ENCODE measurements at regions not wholly inside any gene's neighbourhood (a gene's known extent, or its start where the extent isn't known, plus 50 kb on each side); places are given as distances from the start of the nearest gene placed in this dataset.

DNA sequence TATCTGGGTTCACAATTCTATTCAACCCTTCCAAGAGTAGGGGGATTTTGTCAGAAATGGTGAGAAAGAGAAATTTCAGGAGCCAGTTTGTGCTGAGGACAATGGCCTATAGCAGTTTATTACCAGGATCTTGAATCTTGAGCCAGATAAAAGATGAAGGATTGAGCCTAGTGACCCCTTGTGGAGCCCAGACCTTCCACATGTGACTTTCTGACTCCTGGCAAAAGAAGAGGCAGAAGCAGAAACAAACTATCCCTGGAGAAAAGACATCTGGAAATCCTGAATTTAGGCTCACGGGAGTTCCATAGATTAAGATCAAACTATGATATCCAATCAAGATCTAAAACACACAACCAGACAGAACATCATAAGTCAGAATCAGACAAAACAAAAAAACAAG lies 60.9 kb upstream of the CHRM2 start:
- DNase-seq: no peak

DNA sequence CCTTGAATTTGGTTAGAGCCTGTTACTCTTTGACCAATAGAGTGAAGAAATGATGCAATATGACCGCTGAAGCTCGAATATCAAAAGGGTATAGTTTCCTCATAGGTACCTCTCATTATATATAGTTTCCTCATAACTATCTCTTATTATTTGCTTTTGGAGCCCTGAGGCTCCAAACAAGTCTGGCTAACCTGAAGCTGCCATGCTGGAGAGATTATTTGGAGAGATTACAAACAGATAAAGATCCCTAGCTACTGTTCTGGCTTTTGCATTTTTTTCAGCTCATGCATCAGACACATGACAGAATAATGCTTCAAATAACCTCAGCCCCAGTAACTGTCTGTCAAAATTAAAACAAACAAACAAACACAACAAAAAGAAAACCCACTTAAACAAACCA lies 65.4 kb upstream of the CHRM2 start:
- no peak for DNase-seq

DNA sequence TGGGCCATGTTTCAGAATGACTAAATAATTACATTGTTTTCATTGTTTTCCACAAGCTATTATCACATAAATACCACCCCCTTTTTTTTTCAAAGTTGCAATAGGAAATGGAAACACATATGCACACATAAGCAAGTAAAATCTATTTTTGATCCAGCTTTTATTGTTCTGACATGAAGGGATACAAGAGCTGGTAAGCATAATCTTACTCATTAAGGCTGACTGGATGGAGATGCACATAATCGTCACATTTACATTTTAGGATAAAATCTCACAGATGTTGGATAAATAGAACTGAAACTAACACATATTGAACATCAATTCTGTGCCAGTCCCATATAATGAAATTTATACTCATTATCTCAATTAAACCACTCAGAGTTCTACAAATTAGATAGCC lies 84.5 kb upstream of the CHRM2 start:
- DNase-seq: no peak

DNA sequence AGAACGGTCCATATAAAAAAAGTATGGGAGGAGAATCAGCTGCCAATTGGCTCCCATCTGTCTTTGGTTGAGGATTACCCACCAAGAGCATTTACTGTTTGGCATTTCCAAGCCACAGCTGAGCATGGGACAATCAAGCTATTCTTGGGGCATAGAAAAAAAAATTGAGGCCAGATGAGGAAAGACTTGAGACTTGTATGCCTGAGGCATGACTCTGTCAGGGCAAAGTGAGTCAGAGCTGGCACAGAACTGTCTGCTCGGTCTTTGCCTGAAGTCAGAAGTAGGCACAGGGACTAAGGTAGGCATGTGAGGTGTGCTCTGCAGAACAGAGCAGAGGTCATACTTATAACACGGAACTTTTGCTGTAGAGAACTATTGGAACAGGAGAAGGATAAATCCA lies 126.5 kb upstream of the CHRM2 start:
- no peak for DNase-seq

DNA sequence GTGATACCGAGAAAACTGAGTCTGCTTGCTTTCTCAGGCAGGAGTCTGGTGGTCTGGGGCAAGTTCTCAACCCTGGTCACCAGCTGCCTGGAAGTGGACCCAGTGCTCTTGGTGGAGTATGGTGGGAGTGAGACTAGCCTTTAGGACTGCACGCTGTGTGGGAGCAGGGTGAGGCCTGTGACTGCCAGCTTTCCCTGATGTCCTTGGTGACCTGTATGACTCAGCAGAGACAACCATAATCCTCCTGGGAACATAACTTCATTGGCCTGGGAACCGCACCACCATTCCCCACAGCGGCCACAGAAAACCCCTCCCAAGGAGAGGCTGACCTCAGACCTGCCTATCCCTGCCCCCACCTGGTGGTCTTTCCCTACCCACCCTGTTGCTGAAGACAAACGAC lies 139.5 kb upstream of the CHRM2 start:
- DNase-seq: no peak

DNA sequence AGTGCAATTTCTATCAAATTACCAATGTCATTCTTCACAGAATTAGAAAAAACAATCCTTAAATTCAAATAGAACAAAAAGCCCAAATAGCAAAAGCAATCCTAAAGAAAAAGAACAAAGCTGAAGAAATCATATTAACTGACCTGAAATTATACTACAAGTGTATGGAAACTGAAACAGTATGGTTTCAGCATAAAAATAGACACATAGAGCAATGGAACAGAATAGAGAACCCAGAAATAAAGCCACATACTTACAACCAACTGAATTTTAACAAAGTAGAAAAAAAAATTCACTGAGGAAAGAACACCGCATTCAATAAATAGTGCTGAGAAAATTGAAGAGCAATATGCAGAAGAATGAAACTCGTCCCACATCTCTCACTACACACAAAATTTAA lies 142.0 kb upstream of the CHRM2 start:
- no peak for DNase-seq

DNA sequence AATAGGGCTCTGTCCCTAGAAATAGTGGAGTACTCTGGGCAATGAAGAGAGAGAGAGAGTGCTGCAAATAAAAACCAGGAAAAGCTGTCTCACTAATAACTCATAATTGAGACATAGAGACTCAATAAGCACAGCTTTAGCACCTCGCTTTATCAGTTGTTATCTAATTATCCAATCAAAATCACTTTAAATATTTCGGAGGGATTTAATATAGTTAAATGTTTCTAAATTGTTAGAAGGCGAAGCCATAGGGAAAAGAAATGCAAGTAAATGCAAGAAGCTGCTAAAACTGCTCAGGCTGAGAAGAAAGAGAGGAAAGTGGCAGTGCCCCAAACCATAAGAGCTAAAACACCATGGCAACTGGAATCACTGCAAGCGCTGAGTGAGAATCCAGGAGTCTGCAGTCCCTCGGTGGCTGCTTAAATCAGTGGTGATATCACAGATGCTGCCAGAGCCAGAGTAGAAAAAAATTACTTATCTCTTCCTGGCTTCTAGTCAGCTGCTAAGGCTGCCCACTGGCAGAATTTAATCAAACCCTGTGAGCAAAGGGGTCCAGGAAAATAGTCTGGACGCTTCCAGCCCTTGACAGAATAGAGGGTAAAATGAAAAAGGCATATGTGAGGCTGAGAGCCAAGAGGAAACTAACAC lies 150.4 kb upstream of the CHRM2 start:
- no peak for DNase-seq

DNA sequence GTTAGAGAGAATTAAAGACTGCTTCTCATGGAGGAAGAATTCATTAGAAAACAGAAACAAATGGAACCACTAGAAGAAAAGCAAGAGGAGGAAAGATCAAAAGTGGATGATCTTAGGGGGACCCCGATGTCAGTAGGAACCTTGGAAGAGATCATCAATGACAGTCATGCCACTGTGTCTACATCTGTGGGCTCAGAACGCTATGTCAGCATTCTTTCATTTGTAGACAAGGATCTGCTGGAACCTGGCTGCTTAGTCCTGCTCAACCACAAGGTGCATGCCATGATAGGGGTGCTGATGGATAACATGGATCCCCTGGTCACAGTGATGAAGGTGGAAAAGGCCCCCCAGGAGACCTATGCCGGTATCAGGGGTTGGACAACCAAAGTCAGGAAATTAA lies 154.4 kb upstream of the CHRM2 start:
- no peak for DNase-seq

DNA sequence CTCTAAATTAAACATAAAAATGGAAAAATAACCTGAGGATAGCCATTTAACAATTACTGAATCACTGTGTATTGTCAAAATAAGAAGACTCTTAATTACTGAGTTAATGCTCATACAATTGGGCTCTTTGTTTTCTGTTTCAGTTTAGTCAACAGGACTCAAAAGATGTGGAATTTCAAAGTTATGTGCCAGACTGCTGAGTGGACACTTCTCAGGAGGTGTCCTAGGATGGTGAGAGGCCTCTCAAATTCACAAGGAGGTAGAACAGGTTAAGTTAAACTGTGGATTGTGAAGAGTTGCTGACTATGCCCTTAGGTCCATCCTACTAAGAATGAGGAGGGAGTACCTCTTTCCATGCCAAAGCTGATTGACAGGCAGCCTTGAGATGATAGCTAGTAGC lies 157.7 kb upstream of the CHRM2 start:
- DNase-seq: no peak

DNA sequence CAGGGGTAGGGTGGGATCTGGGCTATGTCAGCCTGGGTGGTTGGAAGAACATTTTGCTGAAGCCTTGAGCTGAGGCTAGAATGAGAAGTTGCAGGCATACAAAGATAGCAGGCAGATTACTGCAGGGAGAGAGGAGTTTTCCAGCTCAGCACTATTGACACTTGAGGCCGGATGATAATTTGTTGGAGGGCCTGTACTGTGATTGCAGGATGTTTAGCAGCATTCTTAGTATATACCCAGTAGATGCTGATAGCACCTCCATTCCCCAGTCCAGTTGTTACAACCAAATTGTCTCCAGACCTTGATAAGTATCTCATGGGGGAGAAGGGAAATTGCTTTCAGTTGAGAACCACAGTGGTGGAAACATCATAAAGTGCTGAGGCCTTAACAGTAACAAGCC lies 158.6 kb upstream of the CHRM2 start:
- no peak for DNase-seq

DNA sequence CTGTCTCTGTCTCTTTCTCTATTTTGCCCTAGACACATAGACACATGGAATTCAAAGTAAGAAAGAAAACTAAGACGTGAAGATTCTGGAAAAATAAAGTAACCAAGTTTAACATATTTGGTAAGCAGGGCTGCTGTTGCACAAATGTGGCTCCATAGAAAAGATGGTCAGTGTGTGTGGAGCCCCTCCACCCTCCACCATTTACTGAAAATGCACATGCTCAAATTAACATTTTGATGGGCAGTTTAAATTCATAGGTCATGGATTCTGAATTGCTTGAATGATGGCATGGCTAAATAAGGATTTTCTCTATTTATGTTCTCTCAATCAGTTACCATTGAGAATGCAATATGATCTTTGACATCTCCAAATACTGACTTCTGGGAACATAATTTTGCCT lies 165.5 kb upstream of the CHRM2 start:
- no peak for DNase-seq

DNA sequence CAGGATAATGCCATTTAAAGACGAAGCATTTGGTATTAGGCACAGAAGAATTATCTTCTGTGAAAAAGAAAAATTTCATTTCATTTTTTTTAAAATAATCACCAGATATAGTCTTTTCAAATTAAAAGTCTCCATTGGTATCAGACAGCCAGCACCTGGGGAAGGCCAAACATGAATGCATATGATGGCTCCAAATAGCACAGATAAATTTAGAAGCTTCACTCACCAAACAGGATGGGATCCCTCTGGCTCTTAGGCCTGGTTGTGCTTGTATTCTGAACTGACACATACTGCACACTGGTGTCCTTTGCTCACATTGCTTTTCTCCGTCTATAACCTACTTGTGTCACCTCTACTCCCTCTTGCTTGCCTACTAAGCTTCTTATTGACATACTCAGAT lies 169.5 kb upstream of the CHRM2 start:
- DNase-seq: no peak

DNA sequence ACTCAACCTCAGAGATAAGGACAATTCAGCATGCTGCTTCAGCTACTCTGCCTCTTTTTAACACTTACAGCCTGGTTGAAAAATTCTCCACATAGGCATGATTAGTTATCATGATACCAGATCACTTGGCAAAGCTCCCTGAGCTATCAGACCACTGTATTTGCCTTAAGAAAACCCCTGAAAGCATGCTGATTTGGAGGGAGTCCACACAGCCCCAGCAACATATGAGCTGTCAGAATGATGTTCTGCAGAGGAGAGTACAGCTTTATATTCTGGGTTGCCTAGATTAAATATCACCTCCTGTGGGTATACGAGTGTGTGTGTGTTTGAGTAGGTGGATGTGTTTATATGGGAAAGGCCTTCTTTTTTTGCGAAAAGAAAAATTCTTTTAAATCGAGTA lies 170.2 kb upstream of the CHRM2 start:
- DNase-seq: no peak

DNA sequence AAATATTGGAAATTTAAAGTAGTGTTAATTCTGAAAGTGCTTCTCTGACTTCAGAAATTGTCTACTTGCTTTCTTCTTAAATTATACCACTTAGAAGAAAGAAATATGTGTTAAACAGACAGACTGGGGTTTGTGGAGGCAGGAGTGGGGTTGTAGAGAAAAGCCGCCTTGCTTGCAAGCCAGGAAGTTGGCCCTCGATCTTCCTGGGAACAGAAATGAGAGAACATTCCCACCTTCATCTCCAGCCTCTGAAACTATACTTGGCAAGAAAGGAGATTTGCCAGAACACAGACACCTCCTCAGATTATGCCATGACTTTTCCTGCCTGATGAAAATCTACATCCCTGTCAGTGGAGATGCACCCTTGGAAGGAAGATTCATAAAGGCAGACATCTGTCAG lies 171.2 kb upstream of the CHRM2 start:
- no peak for DNase-seq

DNA sequence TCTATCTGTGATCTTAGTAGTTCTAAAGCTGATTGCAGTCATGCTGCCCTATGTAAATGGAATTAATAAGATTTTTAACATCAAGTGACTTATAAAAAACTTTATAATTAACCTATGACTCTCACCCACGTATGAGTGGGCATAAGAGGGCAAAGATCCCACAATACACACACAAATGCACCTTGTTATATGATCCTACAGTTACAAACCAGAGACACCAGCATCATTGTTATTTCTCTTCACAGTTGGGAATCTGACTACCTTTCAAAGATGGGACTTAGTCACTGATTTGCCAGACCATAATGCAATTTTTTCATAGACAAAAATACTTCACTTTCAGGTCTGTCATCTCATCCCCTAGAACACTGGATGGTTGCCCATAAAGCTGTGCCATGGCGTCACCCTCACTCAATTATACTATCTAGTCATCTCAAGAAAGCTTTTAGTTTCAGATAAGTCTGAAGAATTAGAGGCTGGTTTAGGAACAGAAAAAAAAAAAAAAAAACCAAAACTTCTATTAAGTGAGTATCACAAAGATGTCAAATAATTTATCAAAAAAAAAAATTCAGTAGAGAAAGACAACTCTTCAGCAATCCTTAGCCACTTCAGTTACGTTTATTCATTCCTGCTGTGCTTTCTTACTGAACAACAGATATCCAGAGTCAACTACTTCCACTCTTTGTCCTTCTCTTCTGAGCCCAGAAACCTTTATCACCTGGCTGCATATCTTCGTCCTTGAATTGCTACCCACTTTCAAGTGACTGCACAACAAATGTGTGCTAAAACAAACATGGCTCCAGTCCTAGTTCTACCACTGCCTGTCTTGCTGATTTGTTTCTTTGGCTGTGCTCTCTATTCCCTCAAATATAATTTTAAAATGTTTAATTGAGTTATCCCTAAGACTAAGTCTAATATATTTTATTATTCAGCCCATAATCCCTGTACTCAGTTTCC lies 175.0 kb upstream of the CHRM2 start:
- DNase-seq: no peak

DNA sequence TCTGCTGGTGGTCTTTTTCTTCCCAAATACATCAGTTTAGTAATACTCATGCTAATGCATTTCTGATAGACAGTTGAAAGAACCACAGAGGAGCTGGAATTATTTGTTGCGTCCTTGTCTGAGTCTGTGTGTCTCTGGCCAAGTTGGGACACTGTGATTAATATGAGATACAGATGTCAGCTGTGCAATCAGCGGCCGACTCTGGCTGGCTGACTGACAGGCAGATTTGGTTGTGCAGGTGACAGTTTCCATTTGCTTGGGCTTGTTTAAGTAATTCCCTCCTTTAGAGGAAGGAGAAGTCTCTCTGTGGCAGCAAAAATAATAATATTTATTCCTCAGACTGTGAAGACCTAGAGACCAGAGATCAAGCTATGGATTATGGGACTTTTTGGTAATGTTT lies 176.2 kb upstream of the CHRM2 start:
- DNase-seq: no peak

DNA sequence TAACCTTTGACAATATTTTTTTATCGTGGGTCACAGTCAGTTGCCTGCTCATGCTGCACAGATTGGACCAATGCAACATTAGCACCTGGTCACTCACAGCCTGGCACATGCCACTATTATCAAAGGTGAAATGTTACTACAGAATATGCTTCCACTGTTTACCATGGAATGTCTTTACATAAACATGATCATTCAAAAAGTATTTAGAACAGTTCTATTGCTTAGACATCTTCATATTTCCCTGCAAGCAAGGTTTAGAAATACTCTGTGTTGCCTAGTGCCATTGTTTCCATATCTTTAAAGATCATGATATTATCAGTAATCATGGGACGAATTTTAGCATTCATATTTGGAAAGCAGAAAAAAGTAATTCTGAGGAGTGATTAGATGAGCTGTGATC lies 179.9 kb upstream of the CHRM2 start:
- no peak for DNase-seq

DNA sequence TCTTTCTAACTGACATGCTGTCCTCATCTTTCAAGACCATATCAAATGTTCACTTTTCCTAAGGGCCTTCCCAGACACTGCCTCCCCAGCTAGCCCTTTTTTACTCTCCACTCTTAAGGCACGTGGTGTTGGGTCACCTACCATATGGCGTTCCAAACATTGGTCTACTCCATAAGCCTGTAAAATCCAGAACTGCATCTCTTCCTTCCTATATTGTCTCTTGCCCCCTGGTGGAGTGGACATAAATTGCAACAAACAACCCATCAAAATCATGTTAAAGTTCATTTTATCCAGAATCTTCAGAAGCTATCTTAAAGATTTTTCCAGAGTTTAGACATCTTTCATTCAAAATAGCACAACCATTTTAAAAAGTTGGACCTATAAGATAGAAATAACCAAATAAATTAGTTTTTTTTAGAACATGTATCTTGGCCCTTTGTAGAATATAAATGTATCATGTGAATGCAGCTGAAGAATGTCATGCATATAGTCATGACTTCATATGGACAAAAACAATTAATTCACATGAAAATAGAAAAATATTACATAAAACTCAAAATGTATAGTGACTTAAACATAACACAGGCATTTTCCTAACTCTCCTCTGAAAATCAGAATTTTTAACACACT lies 180.6 kb upstream of the CHRM2 start:
- DNase-seq: no peak

DNA sequence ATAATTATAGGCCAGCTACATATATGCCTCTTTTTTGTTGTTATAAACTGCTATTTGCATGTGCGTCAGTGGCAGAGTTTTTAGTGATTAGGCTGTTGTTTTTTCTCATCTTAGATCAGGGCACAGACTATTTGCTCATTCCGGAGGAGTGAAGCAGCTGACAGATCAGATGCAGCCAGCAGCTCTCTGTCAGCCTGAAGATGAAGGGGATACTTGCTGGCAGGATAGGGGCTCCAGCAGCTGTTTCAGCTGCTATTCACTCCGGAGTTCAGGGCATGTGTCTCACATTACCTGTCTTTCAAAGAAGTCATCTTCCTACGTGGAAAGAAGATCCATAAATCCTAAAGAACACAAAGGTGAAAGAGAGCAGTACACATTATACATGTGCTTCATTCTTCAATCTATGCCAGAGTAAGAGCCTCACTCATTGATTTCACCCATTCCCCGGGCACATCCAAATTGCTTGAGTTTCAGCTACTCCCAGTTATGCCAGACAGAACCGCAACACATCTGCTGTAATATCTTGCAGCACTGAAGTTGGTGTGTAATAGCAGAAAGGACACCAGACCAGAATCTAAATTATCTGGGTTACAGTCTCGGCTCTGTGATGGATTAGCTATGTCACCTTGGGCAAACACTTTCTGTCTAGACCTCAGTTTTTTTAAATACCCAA lies 182.8 kb upstream of the CHRM2 start:
- no peak for DNase-seq

DNA sequence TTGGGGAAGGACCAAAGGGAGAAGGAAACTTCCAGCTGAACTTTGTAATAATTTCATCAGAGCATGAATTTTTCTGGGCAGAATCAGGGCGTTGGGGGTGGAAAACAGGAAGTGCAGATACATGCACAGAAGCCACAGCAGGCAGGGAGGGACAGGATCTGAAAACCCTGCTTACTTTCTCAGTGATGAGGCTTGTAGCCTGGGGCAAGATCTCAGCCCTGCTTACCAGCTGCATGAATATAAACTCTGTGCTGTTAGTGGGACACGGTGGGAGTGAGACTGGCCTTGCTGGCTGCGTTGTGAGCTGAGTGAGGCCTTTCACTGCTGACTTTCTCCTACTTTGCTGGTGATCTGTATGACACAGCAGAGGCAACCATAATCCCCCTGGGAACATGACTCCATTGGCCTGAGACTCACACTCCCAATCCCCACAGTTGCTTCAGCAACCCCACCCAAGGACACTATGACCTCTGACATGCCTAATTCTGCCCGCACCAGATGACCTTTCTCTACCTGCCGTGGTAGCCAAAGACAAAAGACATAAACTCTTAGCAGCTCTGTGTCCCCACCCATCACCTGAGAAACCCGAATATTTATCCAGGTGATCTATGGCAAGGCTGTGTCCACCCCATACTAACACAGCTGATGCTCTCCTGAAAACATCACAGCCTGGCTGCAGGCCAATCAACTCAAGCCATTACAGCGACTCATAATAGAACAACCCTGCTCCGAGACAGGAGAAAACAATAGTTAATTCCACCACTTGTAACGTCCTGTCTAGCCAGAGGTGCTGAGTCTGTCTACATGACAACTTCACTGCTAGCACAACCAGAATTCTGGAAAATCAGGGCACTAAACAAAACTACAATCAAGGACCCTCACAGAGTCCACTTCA lies 190.7 kb upstream of the CHRM2 start:
- no peak for DNase-seq

DNA sequence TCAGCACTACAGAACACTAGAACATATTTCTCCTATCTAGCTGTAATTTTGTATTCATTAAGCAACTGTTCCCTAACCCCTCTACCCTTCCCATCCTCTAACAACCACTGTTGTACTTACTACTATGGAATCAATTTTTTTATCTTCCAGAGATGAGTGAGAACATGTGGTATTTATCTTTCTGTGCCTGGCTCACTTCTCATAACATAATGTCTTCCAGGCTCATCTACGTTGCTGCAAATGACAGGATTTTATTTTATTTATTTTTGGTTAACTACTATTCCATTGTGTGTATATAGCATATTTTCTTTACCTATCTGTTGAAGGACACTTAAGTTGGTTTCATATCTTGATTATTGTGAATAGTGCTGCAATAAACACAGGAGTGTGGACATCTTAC lies 200.9 kb upstream of the CHRM2 start:
- no peak for DNase-seq

DNA sequence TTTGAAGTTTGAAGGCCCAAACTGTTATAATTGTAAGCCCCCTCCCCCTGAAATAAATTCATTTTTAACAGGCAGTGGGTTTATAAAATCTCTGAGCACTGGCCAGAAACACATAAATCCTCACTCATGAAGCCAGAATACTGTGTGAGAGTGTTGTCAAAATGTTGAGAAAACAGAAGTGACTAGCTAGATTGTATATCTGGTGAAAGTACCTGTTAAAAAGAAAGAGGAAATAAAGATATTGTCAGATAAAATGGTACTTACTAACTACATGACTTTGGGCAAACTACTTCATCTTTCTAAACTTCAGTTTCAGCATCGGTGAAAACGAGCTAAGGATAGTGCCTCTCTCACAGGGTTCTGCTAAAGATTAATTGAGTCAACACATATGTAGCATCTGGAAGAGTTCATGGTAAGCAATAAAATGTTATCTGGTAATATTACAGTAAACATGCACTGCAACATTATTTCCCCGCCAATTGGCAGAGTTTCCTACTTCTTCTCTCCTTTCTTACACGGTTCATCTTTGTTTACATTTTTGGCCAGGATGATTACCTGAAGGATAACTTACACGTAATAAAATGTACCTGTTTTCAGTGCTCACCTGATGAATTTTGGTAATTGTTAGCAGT lies 202.5 kb upstream of the CHRM2 start:
- DNase-seq: no peak

All from NCI-H446 treated with DMSO at 0.1 percent for 48 hours (cell line).